ENCODE measurements at regions not wholly inside any gene's neighbourhood (a gene's known extent, or its start where the extent isn't known, plus 50 kb on each side); places are given as distances from the start of the nearest gene placed in this dataset.
"Not testable (repeated sequence)": the region's sequence is repeated elsewhere in the genome, so short reads cannot be mapped to it uniquely, and the experiment has no call there.

- no peak for DNase-seq
Measured at GRCh38 chr3:34066999-34067398, 268.6 kb downstream of the PDCD6IP start.

- DNase-seq: no peak
Measured at GRCh38 chr3:34067536-34068051, 269.2 kb downstream of the PDCD6IP start.

- DNase-seq: no peak
Measured at GRCh38 chr3:34068505-34068904, 270.1 kb downstream of the PDCD6IP start.

GRCh38 chr3:34070831-34071585, 272.6 kb downstream of the PDCD6IP start:
- no peak for DNase-seq

GRCh38 chr3:34072297-34072696, 273.9 kb downstream of the PDCD6IP start:
- no peak for DNase-seq

- no peak for DNase-seq
Measured at GRCh38 chr3:34073111-34073510, 274.7 kb downstream of the PDCD6IP start.

- DNase-seq: no peak
Measured at GRCh38 chr3:34073961-34074360, 275.5 kb downstream of the PDCD6IP start.

GRCh38 chr3:34075975-34076374, 277.5 kb downstream of the PDCD6IP start:
- no peak for DNase-seq

- DNase-seq: no peak
Measured at GRCh38 chr3:34077417-34078195, 279.2 kb downstream of the PDCD6IP start.

GRCh38 chr3:34078418-34078817, 280.0 kb downstream of the PDCD6IP start:
- DNase-seq: no peak

GRCh38 chr3:34079849-34080248, 281.4 kb downstream of the PDCD6IP start:
- DNase-seq: not testable (repeated sequence)

GRCh38 chr3:34090379-34090778, 291.9 kb downstream of the PDCD6IP start:
- DNase-seq: not testable (repeated sequence)

- DNase-seq: no peak
Measured at GRCh38 chr3:34090876-34091275, 292.4 kb downstream of the PDCD6IP start.

GRCh38 chr3:34094280-34094679, 295.9 kb downstream of the PDCD6IP start:
- DNase-seq: not testable (repeated sequence)

GRCh38 chr3:34102288-34102687, 303.9 kb downstream of the PDCD6IP start:
- DNase-seq: no peak

GRCh38 chr3:34106379-34106778, 307.9 kb downstream of the PDCD6IP start:
- no peak for DNase-seq

- DNase-seq: no peak
Measured at GRCh38 chr3:34106879-34107278, 308.4 kb downstream of the PDCD6IP start.

GRCh38 chr3:34107669-34108068, 309.2 kb downstream of the PDCD6IP start:
- no peak for DNase-seq

- no peak for DNase-seq
Measured at GRCh38 chr3:34109021-34109420, 310.6 kb downstream of the PDCD6IP start.

GRCh38 chr3:34109846-34110245, 311.4 kb downstream of the PDCD6IP start:
- DNase-seq: no peak

GRCh38 chr3:34111361-34111760, 312.9 kb downstream of the PDCD6IP start:
- no peak for DNase-seq

GRCh38 chr3:34112261-34112660, 313.8 kb downstream of the PDCD6IP start:
- not testable (repeated sequence) for DNase-seq

GRCh38 chr3:34131091-34131490, 332.7 kb downstream of the PDCD6IP start:
- no peak for DNase-seq

- DNase-seq: no peak
Measured at GRCh38 chr3:34132069-34132692, 333.8 kb downstream of the PDCD6IP start.
